ENCODE measurements at regions not wholly inside any gene's neighbourhood (a gene's known extent, or its start where the extent isn't known, plus 50 kb on each side); places are given as distances from the start of the nearest gene placed in this dataset.

- Histone ChIP-seq H3K79me2 (ENCODE audit: insufficient read depth, low read length) (no peaks in the 10 kb centered on the region), H3K14ac (ENCODE audit: insufficient read depth, low read length) (no peak overlapping the region), H3K4me2 (ENCODE audit: insufficient read depth, insufficient read length, low read length) (no peak overlapping the region), H3T11ph (ENCODE audit: low read length) (no peak overlapping the region), H3K4me1 (ENCODE audit: insufficient read depth, low read length) (no peaks in the 10 kb centered on the region), H2AFZ (ENCODE audit: low read length) (no peak overlapping the region), H4K20me1 (ENCODE audit: control insufficient read depth, insufficient read depth, insufficient read length) (no peaks in the 10 kb centered on the region), H2BK20ac (ENCODE audit: low read depth, low read length, poor library complexity, severe bottlenecking) (no peak overlapping the region), H3K9ac (ENCODE audit: extremely low read depth, insufficient read length, low read length) (no peak overlapping the region), H3K79me1 (ENCODE audit: insufficient read depth, low read depth, low read length, poor library complexity, severe bottlenecking) (no peaks in the 10 kb centered on the region), H2BK120ac (ENCODE audit: low read depth, low read length, poor library complexity, severe bottlenecking) (no peak overlapping the region), H4K91ac (ENCODE audit: insufficient read length, low read depth, low read length) (no peak overlapping the region), H4K8ac (replicated peaks; ENCODE audit: insufficient read length, low read depth, low read length) (no peak overlapping the region), H3K18ac (ENCODE audit: insufficient read length, low read depth, low read length) (no peak overlapping the region), H3K23ac (ENCODE audit: insufficient read length, low read depth, low read length) (no peak overlapping the region), H2AK5ac (ENCODE audit: insufficient read length, low read length) (no peak overlapping the region), H3K4ac (ENCODE audit: low read depth, low read length) (no peak overlapping the region), H3K56ac (ENCODE audit: insufficient read length, low read depth, low read length) (no peak overlapping the region), H2BK12ac (ENCODE audit: insufficient read length, low read depth, low read length) (no peak overlapping the region), H3K23me2 (ENCODE audit: insufficient read length, low read depth, low read length, poor library complexity, severe bottlenecking) (no peaks in the 10 kb centered on the region), H3K27ac (ENCODE audit: insufficient read length, low read depth, low read length) (no peak overlapping the region), H2BK5ac (ENCODE audit: insufficient read length, low read length) (no peak overlapping the region), H3K9me3 (ENCODE audit: control insufficient read depth, low read depth, low read length) (no peaks in the 10 kb centered on the region), H2BK15ac (ENCODE audit: low read depth, low read length) (no peak overlapping the region), H3K27me3 (ENCODE audit: insufficient read depth, low read length) (no peaks in the 10 kb centered on the region), H4K5ac (ENCODE audit: insufficient read length, low read depth, low read length) (no peak overlapping the region)
- Mint-ChIP-seq H3K9me3 (peaks cover 8 to 14% of the 10 kb centered on the region in 2 experiments; a peak in 3 of 5 replicates), H3K27ac (no peak overlapping the region), H3K36me3 (ENCODE audit: insufficient read depth in 1 of 3, low read depth in 3 of 3) (peaks cover 2 to 12% (median 10%) of the 10 kb centered on the region in 3 experiments; a peak in 5 of 7 replicates), H3K4me1 (0 out of 4 replicates have a peak, but pooled peaks cover 0 to 3% of the 10 kb centered on the region in 2 experiments), H3K4me3 (no peak overlapping the region), H3K27me3 (ENCODE audit: low read depth) (no peaks in the 10 kb centered on the region; the same call in 1 of the 2 replicates)
- TF ChIP-seq, protein P1, sequence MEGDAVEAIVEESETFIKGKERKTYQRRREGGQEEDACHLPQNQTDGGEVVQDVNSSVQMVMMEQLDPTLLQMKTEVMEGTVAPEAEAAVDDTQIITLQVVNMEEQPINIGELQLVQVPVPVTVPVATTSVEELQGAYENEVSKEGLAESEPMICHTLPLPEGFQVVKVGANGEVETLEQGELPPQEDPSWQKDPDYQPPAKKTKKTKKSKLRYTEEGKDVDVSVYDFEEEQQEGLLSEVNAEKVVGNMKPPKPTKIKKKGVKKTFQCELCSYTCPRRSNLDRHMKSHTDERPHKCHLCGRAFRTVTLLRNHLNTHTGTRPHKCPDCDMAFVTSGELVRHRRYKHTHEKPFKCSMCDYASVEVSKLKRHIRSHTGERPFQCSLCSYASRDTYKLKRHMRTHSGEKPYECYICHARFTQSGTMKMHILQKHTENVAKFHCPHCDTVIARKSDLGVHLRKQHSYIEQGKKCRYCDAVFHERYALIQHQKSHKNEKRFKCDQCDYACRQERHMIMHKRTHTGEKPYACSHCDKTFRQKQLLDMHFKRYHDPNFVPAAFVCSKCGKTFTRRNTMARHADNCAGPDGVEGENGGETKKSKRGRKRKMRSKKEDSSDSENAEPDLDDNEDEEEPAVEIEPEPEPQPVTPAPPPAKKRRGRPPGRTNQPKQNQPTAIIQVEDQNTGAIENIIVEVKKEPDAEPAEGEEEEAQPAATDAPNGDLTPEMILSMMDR (conservative IDR thresholded peaks at IDR 0.05) = no peak
- no CpG with 5 or more reads among the region's 3 CpGs for WGBS (ENCODE audit: extremely low coverage, insufficient read length, low lambda C conversion rate)
- DNase-seq = no peak
Measured at GRCh38 chr15:61411902-61412510, 182.9 kb upstream of the RORA start.
